BE2C (cell line): ENCODE measurements at regions not wholly inside any gene's neighbourhood (a gene's known extent, or its start where the extent isn't known, plus 50 kb on each side); places are given as distances from the start of the nearest gene placed in this dataset.

Source experiments
- DNase-seq: peaks from one replicate; pipeline ENCODE4 v3.0.0-alpha.2; 2020
- H3K27me3 ChIP-seq: fragments of 250-450 bp; sonication (Bioruptor Pico); 2 replicates; pipeline ENCODE4 v1.5.1; 2020; ENCODE audit warnings: mild to moderate bottlenecking
- H3K36me3 ChIP-seq: fragments of 250-450 bp; sonication (Bioruptor Pico); 2 replicates; pipeline ENCODE4 v1.5.1; 2020; ENCODE audit warnings: mild to moderate bottlenecking
- H3K4me1 ChIP-seq: fragments of 250-450 bp; sonication (Bioruptor Pico); 2 replicates; pipeline ENCODE4 v1.5.1; 2020
- H3K4me3 ChIP-seq: 2 replicates; pipeline ENCODE4 v1.5.1; 2011; ENCODE audit warnings: low read depth, low read length
- H3K9me3 ChIP-seq: fragments of 250-450 bp; sonication (Bioruptor Pico); 2 replicates; pipeline ENCODE4 v1.5.1; 2020
- TF ChIP-seq, protein P1 (sequence below): IDR thresholded peaks from 2 replicates; pipeline ENCODE4 v1.5.1; 2012; ENCODE audit warnings: mild to moderate bottlenecking, low read depth, low read length

DNA sequence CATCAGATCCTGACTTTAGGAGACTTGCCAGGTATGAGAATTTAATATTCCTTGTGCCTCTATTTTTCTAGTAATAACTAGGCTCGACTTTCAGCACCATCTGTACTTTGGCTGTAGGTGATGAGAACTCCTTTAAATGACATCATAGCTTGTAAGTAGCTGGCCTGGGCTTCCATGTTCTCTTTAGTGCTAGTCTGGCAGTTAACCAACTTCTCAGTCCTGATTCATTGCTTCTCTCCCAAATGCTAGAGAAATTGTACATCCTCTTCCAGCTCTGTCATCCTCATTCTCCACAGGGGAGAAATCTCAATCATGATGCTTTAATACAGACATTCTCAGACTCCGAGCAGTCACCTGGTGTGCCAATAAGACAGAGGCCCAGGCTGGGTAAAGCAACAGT is 143.5 kb upstream of the MOCS1 start:
- no peak overlapping the region for H3K4me3 ChIP-seq
- DNase-seq, result no peak
- H3K4me1 ChIP-seq, result no peaks in the 10 kb centered on the region
- H3K36me3 ChIP-seq, result no peaks in the 10 kb centered on the region
- TF ChIP-seq, protein P1, sequence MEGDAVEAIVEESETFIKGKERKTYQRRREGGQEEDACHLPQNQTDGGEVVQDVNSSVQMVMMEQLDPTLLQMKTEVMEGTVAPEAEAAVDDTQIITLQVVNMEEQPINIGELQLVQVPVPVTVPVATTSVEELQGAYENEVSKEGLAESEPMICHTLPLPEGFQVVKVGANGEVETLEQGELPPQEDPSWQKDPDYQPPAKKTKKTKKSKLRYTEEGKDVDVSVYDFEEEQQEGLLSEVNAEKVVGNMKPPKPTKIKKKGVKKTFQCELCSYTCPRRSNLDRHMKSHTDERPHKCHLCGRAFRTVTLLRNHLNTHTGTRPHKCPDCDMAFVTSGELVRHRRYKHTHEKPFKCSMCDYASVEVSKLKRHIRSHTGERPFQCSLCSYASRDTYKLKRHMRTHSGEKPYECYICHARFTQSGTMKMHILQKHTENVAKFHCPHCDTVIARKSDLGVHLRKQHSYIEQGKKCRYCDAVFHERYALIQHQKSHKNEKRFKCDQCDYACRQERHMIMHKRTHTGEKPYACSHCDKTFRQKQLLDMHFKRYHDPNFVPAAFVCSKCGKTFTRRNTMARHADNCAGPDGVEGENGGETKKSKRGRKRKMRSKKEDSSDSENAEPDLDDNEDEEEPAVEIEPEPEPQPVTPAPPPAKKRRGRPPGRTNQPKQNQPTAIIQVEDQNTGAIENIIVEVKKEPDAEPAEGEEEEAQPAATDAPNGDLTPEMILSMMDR, result no peak
- no peaks in the 10 kb centered on the region; the same call in 1 of the 2 replicates for H3K27me3 ChIP-seq
- H3K9me3 ChIP-seq, result no peaks in the 10 kb centered on the region

DNA sequence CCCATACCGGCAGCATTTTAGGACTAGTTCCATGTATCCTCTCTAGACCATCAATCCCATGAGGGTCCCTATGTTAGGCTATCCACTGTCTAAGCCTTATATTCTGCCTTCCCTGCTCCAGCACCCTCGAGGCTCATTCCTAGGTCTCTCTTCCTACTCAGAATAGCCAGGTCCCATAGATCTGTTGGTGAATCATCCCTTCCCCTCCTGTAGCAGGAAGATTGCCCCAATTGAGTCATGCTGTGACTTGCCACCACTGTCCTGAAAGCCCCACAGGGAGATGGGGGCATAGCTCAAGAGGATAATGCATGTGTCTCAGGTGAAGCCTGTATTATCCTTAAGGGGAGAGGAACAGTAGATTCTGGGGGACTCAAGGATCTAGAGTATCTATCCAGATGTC is 143.1 kb upstream of the MOCS1 start:
- H3K4me3 ChIP-seq, result no peak overlapping the region
- TF ChIP-seq, protein P1, result no peak

GRCh38 chr6:40075056-40075590 is 140.9 kb upstream of the MOCS1 start:
- H3K36me3 ChIP-seq, result no peaks in the 10 kb centered on the region
- no peaks in the 10 kb centered on the region; the same call in 1 of the 2 replicates for H3K27me3 ChIP-seq
- no peaks in the 10 kb centered on the region for H3K9me3 ChIP-seq
- H3K4me3 ChIP-seq, result no peak overlapping the region
- no peak for DNase-seq
- no peaks in the 10 kb centered on the region for H3K4me1 ChIP-seq
- TF ChIP-seq, protein P1, result no peak

More for the DNA sequence above, 143.1 kb upstream of the MOCS1 start:
- Histone ChIP-seq H3K9me3 (no peaks in the 10 kb centered on the region), H3K4me1 (no peaks in the 10 kb centered on the region), H3K27me3 (no peaks in the 10 kb centered on the region; the same call in 1 of the 2 replicates), H3K36me3 (no peaks in the 10 kb centered on the region)
- DNase-seq, result no peak

GRCh38 chr6:40074306-40075055 is 140.2 kb upstream of the MOCS1 start:
- DNase-seq, result no peak
- H3K4me1 ChIP-seq, result no peaks in the 10 kb centered on the region
- no peaks in the 10 kb centered on the region for H3K36me3 ChIP-seq
- TF ChIP-seq, protein P1, result no peak
- no peaks in the 10 kb centered on the region; the same call in 1 of the 2 replicates for H3K27me3 ChIP-seq
- H3K4me3 ChIP-seq, result no peak overlapping the region
- no peaks in the 10 kb centered on the region for H3K9me3 ChIP-seq

- DNase-seq, result no peak
- no peaks in the 10 kb centered on the region for H3K4me1 ChIP-seq
- no peaks in the 10 kb centered on the region for H3K36me3 ChIP-seq
- H3K9me3 ChIP-seq, result no peaks in the 10 kb centered on the region
- no peak overlapping the region for H3K4me3 ChIP-seq
- H3K27me3 ChIP-seq, result no peaks in the 10 kb centered on the region
- TF ChIP-seq, protein P1, result no peak
Measured at GRCh38 chr6:40066372-40066771, 132.1 kb upstream of the MOCS1 start.

GRCh38 chr6:40056865-40057264 is 122.6 kb upstream of the MOCS1 start:
- peaks cover 4% of the 10 kb centered on the region for H3K27me3 ChIP-seq
- H3K4me1 ChIP-seq, result no peaks in the 10 kb centered on the region
- H3K9me3 ChIP-seq, result no peaks in the 10 kb centered on the region
- H3K4me3 ChIP-seq, result no peak overlapping the region
- H3K36me3 ChIP-seq, result no peaks in the 10 kb centered on the region
- no peak for DNase-seq
- TF ChIP-seq, protein P1, result no peak
